Globus pallidus (tissue), 1 donor: ENCODE measurements at regions not wholly inside any gene's neighbourhood (a gene's known extent, or its start where the extent isn't known, plus 50 kb on each side); places are given as distances from the start of the nearest gene placed in this dataset.
"Not testable (repeated sequence)": the region's sequence is repeated elsewhere in the genome, so short reads cannot be mapped to it uniquely, and the experiment has no call there.

Source experiments
- DNase-seq: peaks from one replicate; pipeline ENCODE4 v3.0.0-alpha.2; 2015; ENCODE audit warnings: low spot score

GRCh38 chr4:8735236-8736089 is 136.2 kb downstream of the HMX1 start:
- DNase-seq, result no peak

GRCh38 chr4:8732681-8733243 is 138.9 kb downstream of the HMX1 start:
- no peak for DNase-seq

- DNase-seq, result no peak
Measured at GRCh38 chr4:8732092-8732491, 139.5 kb downstream of the CPZ start.

- DNase-seq, result no peak
Measured at GRCh38 chr4:8731364-8731763, 138.8 kb downstream of the CPZ start.

- DNase-seq, result no peak
Measured at GRCh38 chr4:8730681-8731080, 138.1 kb downstream of the CPZ start.

GRCh38 chr4:8730159-8730558 is 137.6 kb downstream of the CPZ start:
- no peak for DNase-seq

- DNase-seq, result no peak
Measured at GRCh38 chr4:8729408-8730149, 137.0 kb downstream of the CPZ start.

- no peak for DNase-seq
Measured at GRCh38 chr4:8728536-8729407, 136.2 kb downstream of the CPZ start.

GRCh38 chr4:8727546-8728510 is 135.3 kb downstream of the CPZ start:
- no peak for DNase-seq

- no peak for DNase-seq
Measured at GRCh38 chr4:8727131-8727530, 134.6 kb downstream of the CPZ start.

GRCh38 chr4:8726344-8726851 is 133.8 kb downstream of the CPZ start:
- no peak for DNase-seq

- no peak for DNase-seq
Measured at GRCh38 chr4:8725845-8726244, 133.3 kb downstream of the CPZ start.

GRCh38 chr4:8725071-8725841 is 132.7 kb downstream of the CPZ start:
- no peak for DNase-seq

GRCh38 chr4:8724436-8725070 is 132.0 kb downstream of the CPZ start:
- no peak for DNase-seq

- DNase-seq, result no peak
Measured at GRCh38 chr4:8723222-8723980, 130.8 kb downstream of the CPZ start.

- no peak for DNase-seq
Measured at GRCh38 chr4:8722556-8722955, 130.0 kb downstream of the CPZ start.

GRCh38 chr4:8721621-8722020 is 129.1 kb downstream of the CPZ start:
- no peak for DNase-seq

GRCh38 chr4:8719421-8719820 is 126.9 kb downstream of the CPZ start:
- DNase-seq, result no peak

GRCh38 chr4:8717470-8717869 is 124.9 kb downstream of the CPZ start:
- DNase-seq, result not testable (repeated sequence)
